ENCODE measurements at regions not wholly inside any gene's neighbourhood (a gene's known extent, or its start where the extent isn't known, plus 50 kb on each side); places are given as distances from the start of the nearest gene placed in this dataset.
A peak's percentile ranks its signal among the peaks of the same experiment; 100 is the strongest.

DNA sequence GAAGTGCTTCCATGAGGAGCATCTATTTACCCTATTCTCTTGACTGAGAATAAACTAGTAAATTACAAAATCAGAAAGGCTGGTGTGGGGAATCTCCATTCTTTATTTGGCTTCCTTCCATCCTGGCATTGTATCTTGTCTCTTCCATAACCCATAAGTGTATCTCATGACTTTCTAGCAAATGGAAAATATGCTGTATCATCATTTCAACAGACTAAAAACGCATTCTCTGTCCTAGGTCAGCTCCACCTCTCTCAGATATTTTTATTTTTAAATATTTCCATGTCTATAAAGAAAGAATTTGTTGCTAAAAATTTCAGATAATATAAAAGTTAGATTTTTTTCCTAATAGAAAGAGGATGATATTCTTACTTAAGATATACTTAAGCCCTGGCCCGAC is 154.2 kb upstream of the MYO16 start:
- Mint-ChIP-seq H3K4me1 (peaks cover 3% of the 10 kb centered on the region), H3K27me3 (peaks cover 3% of the 10 kb centered on the region), H3K9me3 (no peaks in the 10 kb centered on the region), H3K27ac (no peak overlapping the region), H3K36me3 (no peaks in the 10 kb centered on the region), H3K4me3 (no peak overlapping the region)

DNA sequence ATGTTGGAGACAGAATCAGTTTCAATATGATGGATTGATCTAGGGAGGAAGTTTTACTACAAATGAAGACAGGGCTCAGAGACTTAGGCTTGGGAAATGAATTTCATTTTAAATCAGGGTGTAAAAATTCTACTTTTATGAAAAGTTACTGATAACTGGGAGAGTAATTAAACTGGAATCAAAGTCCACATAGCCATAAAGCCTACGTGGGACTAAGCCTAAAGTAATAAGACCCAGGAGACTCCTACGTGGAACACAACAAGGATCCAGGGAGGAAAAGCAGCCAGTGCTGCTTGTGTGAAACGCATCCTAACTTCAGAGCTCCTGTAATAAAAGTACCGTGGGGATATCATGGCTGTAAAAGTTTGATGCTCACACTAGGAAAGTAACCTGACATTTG is 152.0 kb upstream of the MYO16 start:
- no peak overlapping the region for H3K27ac Mint-ChIP-seq
- peaks cover 3% of the 10 kb centered on the region for H3K27me3 Mint-ChIP-seq
- no peaks in the 10 kb centered on the region for H3K4me1 Mint-ChIP-seq
- no peak overlapping the region for H3K4me3 Mint-ChIP-seq
- no peaks in the 10 kb centered on the region for H3K36me3 Mint-ChIP-seq
- no peaks in the 10 kb centered on the region for H3K9me3 Mint-ChIP-seq

DNA sequence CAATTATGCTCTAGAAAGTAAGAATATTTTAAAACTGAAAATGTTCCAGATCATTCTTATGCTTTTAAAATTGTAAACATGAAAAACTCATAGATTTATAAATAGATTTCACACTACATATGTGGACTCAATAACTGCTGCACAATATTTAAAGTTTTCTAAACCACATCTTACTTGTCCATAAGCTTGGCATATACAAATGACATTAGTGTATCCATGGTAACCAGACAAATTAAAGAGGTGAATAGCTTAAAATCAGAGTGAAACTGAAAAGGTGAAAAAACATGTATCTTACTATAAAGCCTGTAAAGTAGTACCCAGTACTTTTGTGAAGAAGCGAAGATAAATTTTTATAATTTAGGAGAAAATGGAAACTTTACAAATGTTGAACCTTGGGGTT is 151.2 kb upstream of the MYO16 start:
- H3K36me3 Mint-ChIP-seq, result no peaks in the 10 kb centered on the region
- H3K27me3 Mint-ChIP-seq, result peaks cover 3% of the 10 kb centered on the region
- H3K27ac Mint-ChIP-seq, result no peak overlapping the region
- no peaks in the 10 kb centered on the region for H3K9me3 Mint-ChIP-seq
- no peak overlapping the region for H3K4me3 Mint-ChIP-seq
- H3K4me1 Mint-ChIP-seq, result no peaks in the 10 kb centered on the region

DNA sequence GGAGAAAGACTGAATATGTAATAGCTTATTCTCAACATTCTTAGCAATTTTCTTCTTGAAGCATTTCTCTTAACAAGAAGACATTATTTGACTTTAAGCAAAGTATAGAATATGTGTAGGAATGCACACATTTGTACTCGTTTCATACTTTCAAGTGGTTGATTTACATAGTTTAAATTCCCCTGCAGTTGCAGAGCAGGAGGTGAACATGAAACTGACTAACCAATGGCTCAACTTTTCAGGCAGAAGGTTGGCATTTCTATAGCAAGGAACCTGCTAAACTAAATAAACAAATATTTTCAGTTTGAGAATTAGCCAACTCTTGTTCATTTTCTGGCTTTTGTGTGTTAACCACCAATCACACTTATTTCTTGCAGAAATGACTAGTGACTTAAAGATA is 145.4 kb upstream of the MYO16 start:
- no peak overlapping the region for H3K4me3 Mint-ChIP-seq
- H3K27me3 Mint-ChIP-seq, result peaks cover 2% of the 10 kb centered on the region
- H3K9me3 Mint-ChIP-seq, result peaks cover 5% of the 10 kb centered on the region
- H3K4me1 Mint-ChIP-seq, result no peaks in the 10 kb centered on the region
- H3K36me3 Mint-ChIP-seq, result no peaks in the 10 kb centered on the region
- no peak overlapping the region for H3K27ac Mint-ChIP-seq

DNA sequence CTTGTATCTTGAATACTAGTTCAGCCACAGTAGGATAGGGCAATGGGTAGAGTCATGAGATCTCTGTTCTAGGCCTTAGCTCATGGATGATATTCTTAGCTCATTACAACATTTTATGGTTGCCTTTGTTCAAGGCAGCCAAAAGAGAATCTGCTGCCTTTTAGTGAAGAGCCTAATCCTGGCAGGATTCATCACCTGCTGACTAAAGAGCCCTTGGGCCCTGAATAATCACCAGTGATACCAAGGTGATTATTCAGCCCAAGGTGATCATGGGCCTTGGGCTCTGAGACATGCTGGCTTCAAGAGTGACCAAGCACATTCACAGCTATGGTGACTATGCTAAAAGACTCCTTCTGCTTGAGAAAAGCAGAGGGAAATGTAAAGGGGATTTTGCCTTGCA is 143.3 kb upstream of the MYO16 start:
- H3K27ac Mint-ChIP-seq, result no peak overlapping the region
- no peak overlapping the region for H3K4me3 Mint-ChIP-seq
- H3K9me3 Mint-ChIP-seq, result peaks cover 22% of the 10 kb centered on the region
- H3K4me1 Mint-ChIP-seq, result no peaks in the 10 kb centered on the region
- no peaks in the 10 kb centered on the region for H3K36me3 Mint-ChIP-seq
- peaks cover 8% of the 10 kb centered on the region for H3K27me3 Mint-ChIP-seq

DNA sequence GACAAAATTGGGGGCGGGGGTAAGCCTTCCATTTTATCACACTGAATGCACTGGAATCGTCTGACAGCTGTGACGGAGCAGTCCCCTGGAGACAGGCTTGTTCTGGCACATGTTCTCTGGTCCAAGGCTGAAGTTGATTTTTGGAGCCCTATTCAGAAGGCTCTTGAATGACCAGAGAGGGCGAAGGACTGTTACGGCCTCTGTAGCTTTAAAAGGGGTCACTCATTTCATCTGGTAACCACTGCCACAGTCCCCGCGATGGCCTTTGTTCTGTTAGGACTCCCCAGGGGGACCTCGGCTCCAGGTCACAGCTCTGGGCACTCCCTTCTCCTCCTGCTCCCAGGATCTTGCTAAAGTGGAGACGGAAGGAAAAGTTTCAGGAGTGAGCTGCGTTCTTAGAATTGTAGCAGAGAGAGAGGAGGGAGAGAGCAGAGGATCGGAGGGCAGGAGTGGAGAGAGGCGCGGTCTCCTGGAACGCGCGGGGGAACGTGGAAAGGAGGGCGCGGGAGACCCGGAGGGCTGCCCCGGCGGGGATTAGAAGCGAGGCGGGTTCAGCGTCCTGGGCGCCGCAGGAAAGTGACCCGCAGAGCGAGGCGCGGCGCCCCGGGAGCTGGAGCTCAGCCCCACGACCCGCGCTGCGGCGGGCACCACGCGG is 134.3 kb upstream of the MYO16 start:
- Mint-ChIP-seq H3K27me3 (peaks cover 33% of the 10 kb centered on the region), H3K36me3 (no peaks in the 10 kb centered on the region), H3K9me3 (peaks cover 8% of the 10 kb centered on the region), H3K4me3 (peak overlapping the region; percentile 72), H3K4me1 (peaks cover 22% of the 10 kb centered on the region), H3K27ac (no peak overlapping the region)

DNA sequence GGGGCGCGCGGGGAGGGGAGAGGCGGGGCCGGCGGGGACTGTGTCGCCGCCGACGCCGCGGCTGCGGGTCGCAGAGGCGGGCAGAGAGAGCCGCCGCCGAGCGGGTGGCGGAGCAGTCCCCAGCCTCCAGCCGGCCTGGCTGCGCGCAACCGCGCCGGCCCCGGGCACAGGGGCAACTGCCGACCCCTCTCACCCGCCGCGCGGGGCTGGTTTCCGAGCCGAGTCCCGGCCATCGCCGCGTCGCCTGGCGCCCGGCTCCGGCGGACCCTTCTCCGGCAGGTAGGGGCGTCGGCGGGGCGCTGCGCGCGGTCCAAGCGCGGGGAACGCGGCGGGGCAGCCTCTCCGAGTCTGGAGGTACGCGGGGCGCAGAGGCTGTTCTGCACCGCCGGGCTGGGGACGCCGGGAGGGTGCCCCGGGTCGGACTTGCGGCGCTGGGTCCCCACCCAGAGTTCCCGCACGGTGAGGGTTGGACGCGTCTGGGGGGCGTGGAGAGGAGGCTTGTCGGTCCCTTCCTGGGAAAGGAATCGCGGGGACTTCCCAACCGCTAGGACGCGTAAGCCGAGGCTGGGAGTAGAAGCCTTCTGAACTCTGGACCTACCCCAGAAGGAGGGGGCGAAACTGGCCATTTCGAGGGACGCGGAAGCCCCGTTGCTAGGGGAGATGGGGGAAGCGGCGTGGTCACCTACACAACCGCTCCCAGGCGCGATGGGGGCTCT is 133.6 kb upstream of the MYO16 start:
- H3K36me3 Mint-ChIP-seq, result no peaks in the 10 kb centered on the region
- no peak overlapping the region for H3K27ac Mint-ChIP-seq
- peaks cover 2% of the 10 kb centered on the region for H3K9me3 Mint-ChIP-seq
- H3K4me1 Mint-ChIP-seq, result peaks cover 22% of the 10 kb centered on the region
- H3K4me3 Mint-ChIP-seq, result peak overlapping the region; percentile 66
- H3K27me3 Mint-ChIP-seq, result peaks cover 32% of the 10 kb centered on the region

DNA sequence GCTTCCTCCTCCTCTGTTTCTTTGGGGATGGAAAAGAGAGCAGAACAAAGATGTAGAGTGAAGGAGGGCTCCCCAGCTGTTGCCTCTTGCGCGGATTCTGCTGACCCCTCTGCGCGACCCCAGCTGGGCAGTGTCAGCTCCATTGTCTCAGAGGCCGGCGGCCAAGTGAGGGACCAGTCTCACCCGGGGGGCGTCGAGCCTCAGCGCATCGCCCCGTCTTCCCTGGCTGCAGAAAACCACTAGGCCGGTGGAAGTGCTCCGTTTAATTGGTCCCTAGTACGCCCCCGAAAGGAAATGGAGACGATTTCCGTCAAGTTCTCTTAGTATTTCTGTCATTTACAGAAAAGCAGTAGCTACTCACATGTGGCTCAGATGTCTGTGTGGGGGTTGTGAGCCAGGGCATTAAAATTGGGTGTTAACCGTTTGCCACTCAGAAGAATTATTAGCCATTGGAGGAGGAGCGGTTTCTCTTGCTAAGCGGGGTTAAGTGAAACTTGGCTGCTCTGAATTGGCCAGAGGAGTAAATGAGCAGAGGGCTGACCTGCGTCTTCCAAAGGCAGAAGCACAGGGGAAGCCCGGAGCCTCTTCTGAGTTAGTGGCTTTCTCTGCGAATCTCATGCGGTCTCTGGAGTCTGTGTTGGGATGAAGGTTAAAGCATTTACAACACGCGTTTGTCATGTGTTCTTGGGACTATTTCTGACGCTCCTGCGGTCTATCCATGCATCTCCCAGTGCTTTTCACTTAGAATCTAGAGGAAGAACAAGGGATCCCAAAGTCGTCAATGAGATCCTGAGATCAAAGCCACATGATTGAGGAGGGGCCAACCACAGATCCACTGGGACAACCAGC is 132.8 kb upstream of the MYO16 start:
- peaks cover 22% of the 10 kb centered on the region for H3K4me1 Mint-ChIP-seq
- no peaks in the 10 kb centered on the region for H3K9me3 Mint-ChIP-seq
- H3K27me3 Mint-ChIP-seq, result peaks cover 32% of the 10 kb centered on the region
- no peak overlapping the region for H3K27ac Mint-ChIP-seq
- H3K4me3 Mint-ChIP-seq, result peak overlapping the region; percentile 66
- no peaks in the 10 kb centered on the region for H3K36me3 Mint-ChIP-seq

DNA sequence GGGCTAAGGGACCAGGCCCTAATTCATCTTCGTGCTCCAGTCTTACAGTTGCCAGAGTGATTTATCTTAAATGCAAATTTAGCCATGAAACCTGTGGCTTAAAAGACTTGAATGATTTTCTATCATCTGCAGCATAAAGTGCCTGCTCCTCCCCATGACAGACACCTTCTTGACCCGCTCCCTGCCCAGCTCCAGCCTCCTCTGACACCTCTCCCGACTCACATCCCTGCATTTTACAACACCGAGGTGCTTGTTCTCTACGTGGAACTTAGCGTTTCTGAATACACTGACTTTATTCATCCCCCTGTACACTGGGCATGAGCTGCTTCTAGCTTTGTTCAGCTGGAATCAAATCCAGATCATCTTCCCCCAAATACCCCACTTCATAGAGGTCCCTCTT is 128.7 kb upstream of the MYO16 start:
- Mint-ChIP-seq H3K4me3 (no peak overlapping the region), H3K27me3 (peaks cover 21% of the 10 kb centered on the region), H3K9me3 (no peaks in the 10 kb centered on the region)

DNA sequence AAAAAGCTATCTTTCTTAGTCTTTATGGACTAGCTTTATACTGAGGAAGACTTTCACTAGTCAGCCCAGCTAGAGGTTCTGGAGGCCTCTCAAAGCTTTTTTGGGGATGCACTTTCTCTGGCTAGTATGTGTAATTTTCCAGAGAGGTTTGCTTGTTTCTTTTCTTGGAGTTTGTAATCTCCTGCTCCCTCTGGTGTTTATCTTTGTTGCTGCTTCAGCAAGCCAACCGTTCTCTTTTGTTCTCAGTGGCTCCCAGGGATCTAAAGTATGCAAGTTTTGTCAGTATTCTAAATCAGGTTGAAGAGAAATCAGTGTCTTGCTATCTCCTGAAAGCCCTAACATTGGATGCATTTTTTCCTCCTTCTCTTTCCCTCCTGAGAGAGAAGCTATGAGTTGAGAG is 121.1 kb upstream of the MYO16 start:
- no peak overlapping the region for H3K4me3 Mint-ChIP-seq
- H3K9me3 Mint-ChIP-seq, result peaks cover 10% of the 10 kb centered on the region
- H3K27me3 Mint-ChIP-seq, result no peaks in the 10 kb centered on the region
- H3K27ac Mint-ChIP-seq, result no peak overlapping the region
- no peaks in the 10 kb centered on the region for H3K4me1 Mint-ChIP-seq
- H3K36me3 Mint-ChIP-seq, result no peaks in the 10 kb centered on the region

More for the DNA sequence above, 128.7 kb upstream of the MYO16 start:
- Mint-ChIP-seq H3K27ac (no peak overlapping the region), H3K36me3 (no peaks in the 10 kb centered on the region), H3K4me1 (peaks cover 15% of the 10 kb centered on the region)

DNA sequence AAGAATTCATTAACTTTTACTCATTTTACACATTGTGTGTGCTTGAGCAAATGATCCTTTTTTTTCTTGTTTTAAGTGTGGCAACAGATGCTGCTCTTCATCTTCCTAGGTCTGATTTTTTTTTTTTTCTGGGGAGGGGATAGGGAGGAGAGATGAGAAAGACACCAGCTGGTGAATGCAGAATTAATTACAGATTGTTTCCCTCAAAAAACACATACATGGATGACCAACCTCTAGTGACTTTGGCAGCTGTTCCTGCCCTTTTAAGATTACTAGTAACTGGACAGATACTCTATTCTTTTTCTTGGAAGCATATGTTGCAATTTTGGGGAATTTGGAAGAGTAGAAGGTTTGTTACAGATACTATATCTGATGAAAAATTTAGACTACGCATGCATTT is 103.6 kb upstream of the MYO16 start:
- no peak overlapping the region for H3K27ac Mint-ChIP-seq
- H3K9me3 Mint-ChIP-seq, result no peaks in the 10 kb centered on the region
- no peaks in the 10 kb centered on the region for H3K4me1 Mint-ChIP-seq
- H3K27me3 Mint-ChIP-seq, result peaks cover 9% of the 10 kb centered on the region
- no peaks in the 10 kb centered on the region for H3K36me3 Mint-ChIP-seq
- no peak overlapping the region for H3K4me3 Mint-ChIP-seq

DNA sequence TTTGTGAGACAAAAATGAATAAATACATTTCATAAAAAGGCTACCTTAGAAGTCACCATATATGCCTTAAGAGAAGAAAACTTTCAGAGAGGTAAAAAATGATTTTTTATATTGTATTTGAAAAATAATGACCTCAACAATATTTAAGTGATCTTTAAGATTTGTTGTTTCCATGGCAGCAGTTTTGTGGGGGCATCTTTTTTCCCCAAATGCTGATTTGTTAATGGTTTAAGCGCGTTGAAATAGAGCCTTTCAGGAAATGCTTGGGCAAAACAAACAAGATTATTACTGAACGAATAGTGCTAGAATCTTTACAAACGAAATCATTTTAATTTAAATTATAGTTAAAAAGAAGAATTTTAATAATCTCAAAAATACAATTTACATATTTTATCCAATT is 103.1 kb upstream of the MYO16 start:
- Mint-ChIP-seq H3K9me3 (peaks cover 4% of the 10 kb centered on the region), H3K4me3 (no peak overlapping the region), H3K27ac (no peak overlapping the region), H3K36me3 (peaks cover 2% of the 10 kb centered on the region), H3K4me1 (no peaks in the 10 kb centered on the region), H3K27me3 (peaks cover 12% of the 10 kb centered on the region)

DNA sequence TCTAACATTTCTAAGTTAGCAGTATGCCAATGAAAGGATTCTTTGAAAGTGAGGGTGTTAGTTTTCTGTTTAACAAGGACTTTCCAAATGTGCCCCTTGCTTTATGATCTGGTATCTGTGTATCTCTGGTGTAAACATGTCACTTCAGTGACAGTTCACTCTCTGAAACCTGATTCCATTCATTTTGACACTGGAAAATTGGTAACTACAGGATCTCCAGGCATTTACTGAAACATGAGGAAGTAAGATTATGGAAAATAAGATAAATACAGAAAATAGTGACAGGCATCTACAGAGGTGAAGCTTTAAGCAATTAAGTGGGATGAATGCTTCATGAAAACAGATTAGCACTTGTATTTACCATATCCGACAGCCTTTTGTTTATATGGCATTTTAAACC is 101.6 kb upstream of the MYO16 start:
- Mint-ChIP-seq H3K27ac (no peak overlapping the region), H3K27me3 (peaks cover 10% of the 10 kb centered on the region), H3K9me3 (peaks cover 4% of the 10 kb centered on the region), H3K4me3 (no peak overlapping the region), H3K36me3 (peaks cover 2% of the 10 kb centered on the region), H3K4me1 (no peaks in the 10 kb centered on the region)

DNA sequence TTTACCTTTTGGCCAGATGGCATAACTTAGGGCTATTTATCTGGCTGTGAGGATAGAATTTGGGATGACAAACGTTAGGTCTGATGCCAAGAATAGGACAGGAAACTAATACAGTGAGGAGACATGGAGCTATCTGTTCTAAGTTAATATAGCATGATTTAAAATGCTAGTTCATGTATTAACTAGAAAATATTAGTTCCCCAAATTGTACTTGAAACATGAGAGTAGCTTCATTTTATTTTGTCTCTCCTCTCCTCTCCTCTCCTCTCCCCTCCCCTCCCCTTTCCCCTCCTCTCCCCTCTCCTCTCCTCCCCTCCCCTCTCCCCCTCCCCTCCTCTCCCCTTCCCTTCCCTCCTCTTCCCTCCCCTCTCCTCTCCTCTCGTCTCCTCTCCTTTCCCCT is 101.1 kb upstream of the MYO16 start:
- Mint-ChIP-seq H3K27me3 (peaks cover 10% of the 10 kb centered on the region), H3K36me3 (peaks cover 2% of the 10 kb centered on the region), H3K27ac (no peak overlapping the region), H3K9me3 (peaks cover 4% of the 10 kb centered on the region), H3K4me1 (no peaks in the 10 kb centered on the region), H3K4me3 (no peak overlapping the region)

DNA sequence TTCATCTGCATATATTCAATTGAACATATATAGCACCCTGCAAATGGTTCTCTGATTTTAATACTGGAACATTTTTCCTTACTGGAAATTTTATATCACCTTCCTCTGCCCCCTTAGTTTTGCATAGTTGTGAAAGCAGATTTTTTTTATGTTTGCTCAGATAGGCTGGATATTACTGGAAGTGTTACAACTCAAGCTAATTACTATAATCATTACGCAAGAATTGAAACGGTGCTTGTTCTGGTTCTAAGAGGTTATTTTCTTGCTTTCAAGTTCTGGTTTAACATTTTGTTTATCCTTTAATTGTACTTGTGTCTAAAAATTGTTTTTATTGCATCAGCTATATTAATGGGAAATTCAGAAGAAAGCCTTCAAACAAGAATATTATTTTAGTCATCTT is 95.6 kb upstream of the MYO16 start:
- H3K27ac Mint-ChIP-seq, result no peak overlapping the region
- H3K4me3 Mint-ChIP-seq, result no peak overlapping the region
- H3K27me3 Mint-ChIP-seq, result peaks cover 14% of the 10 kb centered on the region
- H3K36me3 Mint-ChIP-seq, result peaks cover 2% of the 10 kb centered on the region
- H3K9me3 Mint-ChIP-seq, result peaks cover 8% of the 10 kb centered on the region
- H3K4me1 Mint-ChIP-seq, result no peaks in the 10 kb centered on the region

DNA sequence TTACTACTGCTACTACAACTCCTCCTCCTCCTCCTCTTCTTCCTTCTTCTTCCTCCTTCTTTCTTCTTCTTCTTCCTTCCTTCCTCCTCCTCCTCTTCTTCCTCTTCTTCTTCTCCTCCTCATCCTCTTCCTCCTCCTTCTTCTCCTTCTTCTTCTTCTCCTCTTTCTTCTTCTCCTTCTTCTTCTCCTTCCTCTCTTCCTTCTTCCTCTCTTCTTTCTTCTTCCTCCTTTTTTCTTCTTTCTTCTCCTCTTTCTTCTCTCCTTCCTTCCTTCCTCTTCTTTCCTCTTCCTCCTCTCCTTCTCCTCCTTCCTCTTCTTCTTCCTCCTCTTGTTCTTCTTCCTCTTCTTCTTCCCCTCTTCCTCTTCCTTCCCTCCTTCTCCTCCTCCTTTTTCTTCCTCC is 94.7 kb upstream of the MYO16 start:
- Mint-ChIP-seq H3K9me3 (peaks cover 8% of the 10 kb centered on the region), H3K36me3 (peaks cover 2% of the 10 kb centered on the region), H3K4me3 (no peak overlapping the region), H3K27me3 (peaks cover 14% of the 10 kb centered on the region), H3K4me1 (no peaks in the 10 kb centered on the region), H3K27ac (no peak overlapping the region)

All from activated naive CD4-positive, alpha-beta T cell treated with anti-CD3 and anti-CD28 coated beads, Interleukin-2, amount 50 U/mL, for 24 hours (primary cell).